C4-2B (cell line): ENCODE measurements at regions not wholly inside any gene's neighbourhood (a gene's known extent, or its start where the extent isn't known, plus 50 kb on each side); places are given as distances from the start of the nearest gene placed in this dataset.

Source experiments
- H3K27ac ChIP-seq: fragments of 450-650 bp; 2 replicates; pipeline ENCODE4 v1.5.1; 2017
- CTCF ChIP-seq: fragments of 450-650 bp; conservative IDR thresholded peaks from 2 replicates; pipeline ENCODE4 v1.5.1; 2017; ENCODE audit warnings: mild to moderate bottlenecking
- ZFX ChIP-seq: fragments of 450-650 bp; IDR thresholded peaks from 2 replicates; pipeline ENCODE4 v1.6.1; 2017

- TF ChIP-seq ZFX (no peak), CTCF (no peak)
- H3K27ac ChIP-seq = no peak overlapping the region
Observed at GRCh38 chr18:27762054-27762453, 414.9 kb downstream of the CDH2 start.

DNA sequence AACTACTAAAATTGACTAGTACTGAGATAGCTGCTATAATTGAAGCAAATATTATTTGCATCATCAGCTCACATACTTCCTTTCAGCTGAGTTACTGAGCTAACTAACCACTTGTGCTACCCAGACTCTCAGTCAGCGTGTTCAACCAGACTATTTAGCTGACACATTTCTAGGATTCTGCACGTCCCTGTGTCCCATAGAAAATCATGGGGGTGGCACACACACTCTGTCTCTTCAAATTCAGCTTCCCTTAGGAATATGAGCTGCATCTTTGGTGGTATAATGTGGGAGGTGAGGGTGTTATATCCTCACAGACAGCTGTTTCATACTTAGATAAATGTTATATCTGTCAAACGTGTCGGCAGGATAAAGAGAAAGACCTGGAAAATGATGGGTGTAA lies 424.0 kb downstream of the CDH2 start:
- TF ChIP-seq ZFX = no peak
- TF ChIP-seq CTCF = no peak
- H3K27ac ChIP-seq = no peak overlapping the region

DNA sequence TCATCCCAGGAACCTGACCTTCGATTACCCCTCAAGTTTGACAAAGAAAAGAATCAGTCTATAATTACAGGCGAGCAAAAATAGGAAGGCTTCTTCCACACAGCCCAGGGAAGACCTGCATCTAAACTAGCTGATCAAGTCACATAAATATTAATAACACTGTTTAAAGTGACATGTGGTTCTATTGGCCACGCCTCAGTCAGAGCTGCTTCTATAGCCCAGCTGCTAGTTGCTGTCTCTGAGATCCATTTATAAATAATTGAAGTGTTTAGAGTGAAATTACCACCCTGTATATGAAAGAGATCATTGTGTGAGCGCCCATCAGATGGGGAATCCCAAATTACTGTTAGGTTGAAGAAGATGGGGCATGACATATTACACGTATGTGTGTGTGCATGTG lies 426.0 kb downstream of the CDH2 start:
- TF ChIP-seq ZFX (no peak), CTCF (no peak)
- no peak overlapping the region for H3K27ac ChIP-seq

DNA sequence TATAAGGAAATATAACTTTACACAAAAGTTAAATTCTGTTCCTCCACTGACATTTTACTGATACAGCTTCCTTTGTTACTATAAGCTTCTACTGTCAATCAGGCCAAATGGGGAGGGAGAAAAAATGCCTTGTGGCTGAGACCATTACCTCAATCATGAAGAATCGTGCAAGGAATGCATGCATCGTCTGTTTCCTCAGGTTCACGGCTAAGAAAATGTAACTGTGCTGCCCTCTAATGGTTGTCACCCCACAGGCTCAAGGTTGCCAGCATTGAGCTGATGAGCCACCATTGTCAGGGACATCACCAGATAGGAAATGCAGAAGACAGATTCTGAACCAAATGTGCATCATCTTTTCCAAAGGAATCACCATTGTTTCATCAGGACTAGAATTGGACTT lies 426.9 kb downstream of the CDH2 start:
- TF ChIP-seq ZFX (no peak), CTCF (peak; percentile 56)
- no peak overlapping the region for H3K27ac ChIP-seq

DNA sequence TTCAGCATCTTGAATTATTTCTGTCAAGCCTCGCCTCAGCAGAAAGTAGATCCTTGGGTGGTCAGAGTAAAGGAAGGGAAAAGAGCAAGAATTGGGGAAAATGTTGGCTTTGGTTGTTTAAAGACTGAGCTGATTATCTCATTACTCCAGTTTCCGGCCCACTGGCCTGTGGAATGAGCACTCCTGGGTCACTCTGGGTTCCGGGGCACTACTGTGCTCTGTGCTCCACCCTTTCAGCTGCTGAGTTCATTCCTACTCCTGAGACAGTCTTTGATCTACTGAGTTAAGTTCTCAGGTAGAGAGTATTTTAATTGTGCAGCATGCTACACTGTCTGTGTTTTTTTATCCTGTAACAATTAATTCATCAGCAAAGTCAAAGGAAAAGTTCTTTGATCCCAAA lies 427.7 kb downstream of the CDH2 start:
- H3K27ac ChIP-seq = no peak overlapping the region
- TF ChIP-seq CTCF (no peak), ZFX (no peak)

GRCh38 chr18:27746241-27746640 lies 430.7 kb downstream of the CDH2 start:
- TF ChIP-seq ZFX (no peak), CTCF (no peak)
- H3K27ac ChIP-seq = no peak overlapping the region

DNA sequence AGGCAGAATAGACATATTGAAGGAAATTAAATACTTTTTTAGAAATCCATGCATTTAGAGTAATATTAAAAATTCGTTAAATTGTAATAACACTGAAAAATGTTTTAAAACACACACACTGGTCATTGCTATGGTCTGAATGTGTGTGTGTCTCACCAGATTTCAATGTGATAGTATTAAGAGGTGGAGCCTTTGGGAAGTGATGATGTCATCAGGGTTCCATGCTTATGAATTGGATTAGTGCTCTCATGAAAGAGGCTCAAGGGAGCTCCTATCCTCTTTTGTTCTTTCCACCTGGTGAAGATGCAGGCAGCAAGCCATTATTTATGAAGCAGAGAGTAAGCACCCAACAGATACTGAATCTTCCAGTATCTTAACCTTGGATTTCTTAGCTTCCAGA lies 441.8 kb downstream of the CDH2 start:
- H3K27ac ChIP-seq = no peak overlapping the region
- TF ChIP-seq CTCF = no peak

GRCh38 chr18:27731211-27731610 lies 445.7 kb downstream of the CDH2 start:
- no peak overlapping the region for H3K27ac ChIP-seq
- no peak for TF ChIP-seq ZFX
- TF ChIP-seq CTCF = no peak
